CD4-positive, alpha-beta T cell treated with Interleukin-6 at 100 ng/mL for 8 hours (primary cell): ENCODE measurements at regions not wholly inside any gene's neighbourhood (a gene's known extent, or its start where the extent isn't known, plus 50 kb on each side); places are given as distances from the start of the nearest gene placed in this dataset.
"Not testable (repeated sequence)": the region's sequence is repeated elsewhere in the genome, so short reads cannot be mapped to it uniquely, and the experiment has no call there.

Experiments used
- DNase-seq: peaks from one replicate; pipeline ENCODE4 v3.0.0-alpha.2; 2020; ENCODE audit warnings: mixed read lengths, low spot score

- no peak for DNase-seq
These were observed 504.9 kb upstream of the MARCKS start for GRCh38 chr6:113352029-113352801.

GRCh38 chr6:113352831-113353230, 504.3 kb upstream of the MARCKS start:
- no peak for DNase-seq

GRCh38 chr6:113353392-113353791, 503.8 kb upstream of the MARCKS start:
- no peak for DNase-seq

- DNase-seq, result no peak
These were observed 502.8 kb upstream of the MARCKS start for GRCh38 chr6:113354204-113354895.

- no peak for DNase-seq
These were observed 501.0 kb upstream of the MARCKS start for GRCh38 chr6:113356139-113356538.

GRCh38 chr6:113357041-113357440, 500.1 kb upstream of the MARCKS start:
- DNase-seq, result no peak

- DNase-seq, result no peak
These were observed 499.0 kb upstream of the MARCKS start for GRCh38 chr6:113358063-113358583.

GRCh38 chr6:113359155-113360140, 497.7 kb upstream of the MARCKS start:
- DNase-seq, result no peak

GRCh38 chr6:113361014-113361645, 496.0 kb upstream of the MARCKS start:
- DNase-seq, result no peak

GRCh38 chr6:113362301-113363047, 494.7 kb upstream of the MARCKS start:
- no peak for DNase-seq

GRCh38 chr6:113363048-113363798, 493.9 kb upstream of the MARCKS start:
- DNase-seq, result no peak

GRCh38 chr6:113363866-113364265, 493.3 kb upstream of the MARCKS start:
- DNase-seq, result no peak

GRCh38 chr6:113364766-113365165, 492.4 kb upstream of the MARCKS start:
- DNase-seq, result no peak

- DNase-seq, result no peak
These were observed 492.0 kb upstream of the MARCKS start for GRCh38 chr6:113365191-113365590.

GRCh38 chr6:113366505-113366904, 490.6 kb upstream of the MARCKS start:
- no peak for DNase-seq

- DNase-seq, result no peak
These were observed 486.3 kb upstream of the MARCKS start for GRCh38 chr6:113370508-113371502.

GRCh38 chr6:113375466-113375865, 481.7 kb upstream of the MARCKS start:
- not testable (repeated sequence) for DNase-seq

GRCh38 chr6:113375950-113376846, 480.9 kb upstream of the MARCKS start:
- no peak for DNase-seq
